K562 (cell line): ENCODE measurements at regions not wholly inside any gene's neighbourhood (a gene's known extent, or its start where the extent isn't known, plus 50 kb on each side); places are given as distances from the start of the nearest gene placed in this dataset.

ENCODE experiments used
- ATAC-seq: fragments of 200-7000 bp; cut with Tn5 transposase; 3 replicates; pipeline ENCODE4 v1.9.1; 2020; ENCODE audit warnings: moderate library complexity
- BruUV-seq: library from RNA; stranded (reverse); fragments of 400-500 nt; replicated peaks from 2 replicates; lab custom pipeline; 2021; lab: Mats Ljungman, UMichigan
- CTCF ChIA-PET: fragments of 300-600 bp; formaldehyde crosslinking; extraction: SDS; loops from one replicate; lab custom pipeline; 2021; ENCODE audit warnings: low intra/inter-chr PET ratio; lab: Yijun Ruan, JAX
- POLR2A ChIA-PET: fragments of 300-600, 350-650 bp; sonication (Branson Sonifier 250); formaldehyde crosslinking; extraction: SDS; loops from one replicate; lab custom pipeline; 2021; ENCODE audit warnings: antibody characterized with exemption, inconsistent platforms; lab: Yijun Ruan, JAX
- DNase-seq, 4 experiments: peaks; one replicate each; pipeline versions ENCODE4 v3.0.0 to v3.0.0-alpha.2; 2011 to 2018; ENCODE audit warnings: low spot score in 3 of 4, mixed read lengths in 3 of 4; ENCODE audit errors: extremely low read depth in 1 of 4
- FAIRE-seq: peaks from 2 replicates; lab custom pipeline; 2011; peaks lifted over from hg19 to GRCh38; lab: Jason Lieb, UNC
- H2AFZ ChIP-seq: 2 replicates; pipeline ENCODE4 v1.6.0; 2011; ENCODE audit warnings: low read depth, low read length, control low read depth, inconsistent platforms
- H3K27ac ChIP-seq: fragments of 200-600 bp; 3 replicates; pipeline ENCODE4 v1.8.0; 2011; ENCODE audit warnings: low read depth, mild to moderate bottlenecking, control low read depth, inconsistent platforms, low read length, moderate library complexity, mixed read lengths; ENCODE audit errors: extremely low read depth
- H3K27me3 ChIP-seq, 2 experiments: fragments of 300-600 bp in 1 of 2; 2 replicates in 1 of 2; 3 replicates in 1 of 2; pipeline versions ENCODE4 v1.6.0 to v1.8.0; 2011; ENCODE audit warnings: inconsistent platforms in 2 of 2, low read length in 2 of 2, mild to moderate bottlenecking in 1 of 2, mixed read lengths in 1 of 2, moderate library complexity in 1 of 2; ENCODE audit not compliant: control insufficient read depth in 2 of 2, insufficient read depth in 2 of 2
- H3K36me3 ChIP-seq: fragments of 300-600 bp; 3 replicates; pipeline ENCODE4 v1.8.0; 2011; ENCODE audit warnings: mild to moderate bottlenecking, low read length, inconsistent platforms; ENCODE audit not compliant: control insufficient read depth, insufficient read depth
- H3K4me1 ChIP-seq, 2 experiments: fragments of 200-600 bp in 1 of 2; replicated peaks in 1 of 2; 2 replicates in 1 of 2; 3 replicates in 1 of 2; pipeline versions ENCODE4 v1.5.1 to v1.8.0; 2011; ENCODE audit warnings: inconsistent platforms in 2 of 2, low read length in 2 of 2, mild to moderate bottlenecking in 1 of 2, mixed read lengths in 1 of 2, moderate library complexity in 1 of 2; ENCODE audit not compliant: control insufficient read depth in 2 of 2, insufficient read depth in 2 of 2
- H3K4me2 ChIP-seq: 2 replicates; pipeline ENCODE4 v1.6.1; 2011; ENCODE audit warnings: low read length, control low read depth, inconsistent platforms, mixed read lengths; ENCODE audit not compliant: insufficient read depth
- H3K4me3 ChIP-seq: fragments of 200-600 bp; sonication (generic), shearing (Covaris generic); 2 replicates; pipeline ENCODE4 v1.5.1; 2016; ENCODE audit warnings: control low read depth, inconsistent platforms
- H3K79me2 ChIP-seq: fragments of 200-600 bp; 3 replicates; pipeline ENCODE4 v1.8.0; 2011; ENCODE audit warnings: low read length, inconsistent platforms; ENCODE audit not compliant: control insufficient read depth, insufficient read depth
- H3K9ac ChIP-seq, 2 experiments: 2 replicates each; pipeline versions ENCODE4 v1.6.0 to v1.6.1; 2011; ENCODE audit warnings: low read depth in 2 of 2, low read length in 2 of 2, control low read depth in 1 of 2, inconsistent platforms in 1 of 2, mild to moderate bottlenecking in 1 of 2, mixed read lengths in 1 of 2; ENCODE audit not compliant: insufficient read depth in 1 of 2
- H3K9me1 ChIP-seq: one replicate; pipeline ENCODE4 v1.6.0; 2011; ENCODE audit warnings: inconsistent platforms, mild to moderate bottlenecking, low read length, moderate library complexity; ENCODE audit not compliant: control insufficient read depth, insufficient read depth
- H3K9me3 ChIP-seq: replicated peaks from 2 replicates; pipeline ENCODE4 v1.5.1; 2011; ENCODE audit warnings: low read depth, low read length, inconsistent platforms; ENCODE audit not compliant: control insufficient read depth, insufficient read depth
- H4K20me1 ChIP-seq: replicated peaks from 2 replicates; pipeline ENCODE4 v1.6.1; 2011; ENCODE audit warnings: low read length, inconsistent platforms, mixed read lengths; ENCODE audit not compliant: control insufficient read depth, insufficient read depth
- CBX5 ChIP-seq: IDR thresholded peaks from 2 replicates; pipeline ENCODE4 v1.6.1; 2014; ENCODE audit warnings: low read depth, borderline replicate concordance
- DNMT1 ChIP-seq: fragments of 450-650 bp; IDR thresholded peaks from 2 replicates; pipeline ENCODE4 v1.6.1; 2016; ENCODE audit warnings: antibody characterized with exemption, mild to moderate bottlenecking
- HMG20B ChIP-seq: fragments of 250-450 bp; sonication (Bioruptor Pico); IDR thresholded peaks from 2 replicates; pipeline ENCODE4 v1.5.0; 2021; ENCODE audit warnings: mild to moderate bottlenecking
- NFATC3 ChIP-seq: fragments of 450-650 bp; IDR thresholded peaks from 2 replicates; pipeline ENCODE4 v1.6.1; 2017; ENCODE audit warnings: mild to moderate bottlenecking
- ZNF280B ChIP-seq: fragments of 250-450 bp; sonication (Bioruptor Pico); IDR thresholded peaks from 2 replicates; pipeline ENCODE4 v1.5.1; 2021; ENCODE audit warnings: mild to moderate bottlenecking
- WGBS: fragments of 100-300 bp; shearing (Covaris generic); methylation state at CpG from one replicate; pipeline ENCODE4 v1.1.6; 2016; ENCODE audit warnings: low coverage, mixed read lengths; ENCODE audit not compliant: insufficient coverage; ENCODE audit errors: missing lambda C conversion rate; 5-methylcytosine and 5-hydroxymethylcytosine counted together
- in situ Hi-C: fragments of 300-500 bp; cut with MboI; formaldehyde crosslinking; loops from 4 replicates; pipeline ENCODE4 v1.15.0; 2018; ENCODE audit warnings: inconsistent platforms, mixed read lengths
- intact Hi-C: fragments of 100-400 bp; cut with micrococcal nuclease; formaldehyde crosslinking; loops from 2 replicates; pipeline ENCODE4 v1.14.2; 2022
- TF ChIP-seq, protein P1 (sequence below): sonication (generic); formaldehyde crosslinking; IDR thresholded peaks from 2 replicates; pipeline ENCODE4 v1.8.1; 2023; ENCODE audit warnings: mild to moderate bottlenecking, missing genetic modification reagents, moderate library complexity
- TF ChIP-seq, protein P2 (sequence below): IDR thresholded peaks from 3 replicates; pipeline ENCODE4 v1.6.1; 2011; ENCODE audit warnings: borderline replicate concordance, mild to moderate bottlenecking; ENCODE audit not compliant: insufficient read length, insufficient read depth

DNA sequence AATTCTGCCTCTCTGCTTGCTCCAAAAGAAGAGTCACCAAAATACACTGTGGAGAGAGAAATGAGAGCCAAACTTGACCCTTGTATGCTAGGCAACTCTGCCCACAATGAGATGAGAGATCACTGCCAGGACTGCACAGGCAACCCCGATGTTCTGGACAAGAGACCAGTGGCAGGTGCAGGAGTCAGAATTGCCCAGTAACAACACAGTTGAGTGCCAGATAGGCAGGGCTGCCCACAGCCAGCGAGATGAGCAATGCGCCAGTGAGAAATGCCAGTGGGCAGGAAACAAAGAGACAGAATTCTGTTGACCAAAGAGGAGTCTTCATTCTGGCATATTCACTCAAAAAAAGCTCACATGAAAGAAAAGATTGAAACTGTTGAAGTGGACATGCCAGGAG is 570.7 kb downstream of the CAAP1 start:
- DNase-seq (no peak), FAIRE-seq (no peak), ATAC-seq (no peak)
- H3K9ac ChIP-seq, result no peak overlapping the region
- BruUV-seq, result no TSS peak
- no peaks in the 10 kb centered on the region for H3K79me2 ChIP-seq
- CTCF ChIA-PET, result no interaction called here
- no peak overlapping the region for H2AFZ ChIP-seq
- intact Hi-C loops (no loop called here), in situ Hi-C loops (no loop called here)
- WGBS, result no CpG with 5 or more reads among the region's 3 CpGs
- POLR2A ChIA-PET, result no interaction called here
- H4K20me1 ChIP-seq, result no peaks in the 10 kb centered on the region
- H3K4me2 ChIP-seq, result no peak overlapping the region
- no peaks in the 10 kb centered on the region for H3K36me3 ChIP-seq
- no peaks in the 10 kb centered on the region for H3K27me3 ChIP-seq
- no peak overlapping the region for H3K4me3 ChIP-seq
- no peak overlapping the region for H3K27ac ChIP-seq
- no peaks in the 10 kb centered on the region for H3K4me1 ChIP-seq
- H3K9me1 ChIP-seq, result no peaks in the 10 kb centered on the region
- TF ChIP-seq, protein P1, sequence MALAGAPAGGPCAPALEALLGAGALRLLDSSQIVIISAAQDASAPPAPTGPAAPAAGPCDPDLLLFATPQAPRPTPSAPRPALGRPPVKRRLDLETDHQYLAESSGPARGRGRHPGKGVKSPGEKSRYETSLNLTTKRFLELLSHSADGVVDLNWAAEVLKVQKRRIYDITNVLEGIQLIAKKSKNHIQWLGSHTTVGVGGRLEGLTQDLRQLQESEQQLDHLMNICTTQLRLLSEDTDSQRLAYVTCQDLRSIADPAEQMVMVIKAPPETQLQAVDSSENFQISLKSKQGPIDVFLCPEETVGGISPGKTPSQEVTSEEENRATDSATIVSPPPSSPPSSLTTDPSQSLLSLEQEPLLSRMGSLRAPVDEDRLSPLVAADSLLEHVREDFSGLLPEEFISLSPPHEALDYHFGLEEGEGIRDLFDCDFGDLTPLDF (CRISPR knock-in tag), result no peak
- TF ChIP-seq NFATC3 (no peak), DNMT1 (no peak), HMG20B (CRISPR knock-in tag) (no peak), ZNF280B (CRISPR knock-in tag) (no peak), CBX5 (no peak)
- TF ChIP-seq, protein P2, sequence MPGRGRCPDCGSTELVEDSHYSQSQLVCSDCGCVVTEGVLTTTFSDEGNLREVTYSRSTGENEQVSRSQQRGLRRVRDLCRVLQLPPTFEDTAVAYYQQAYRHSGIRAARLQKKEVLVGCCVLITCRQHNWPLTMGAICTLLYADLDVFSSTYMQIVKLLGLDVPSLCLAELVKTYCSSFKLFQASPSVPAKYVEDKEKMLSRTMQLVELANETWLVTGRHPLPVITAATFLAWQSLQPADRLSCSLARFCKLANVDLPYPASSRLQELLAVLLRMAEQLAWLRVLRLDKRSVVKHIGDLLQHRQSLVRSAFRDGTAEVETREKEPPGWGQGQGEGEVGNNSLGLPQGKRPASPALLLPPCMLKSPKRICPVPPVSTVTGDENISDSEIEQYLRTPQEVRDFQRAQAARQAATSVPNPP, result no peak
- no peaks in the 10 kb centered on the region for H3K9me3 ChIP-seq
